NCI-H460 (cell line): ENCODE measurements at regions not wholly inside any gene's neighbourhood (a gene's known extent, or its start where the extent isn't known, plus 50 kb on each side); places are given as distances from the start of the nearest gene placed in this dataset.

ENCODE experiments used
- DNase-seq: peaks from one replicate; pipeline ENCODE4 v3.0.0-alpha.2; 2016; ENCODE audit warnings: low read depth; ENCODE audit errors: extremely low read depth
- small RNA-seq, 2 experiments: library from RNA; depleted of rRNA; stranded (forward); fragments of <200 nt; gene quantifications; one replicate each; pipeline ENCODE3, GENCODE V24; 2014

GRCh38 chr7:10913457-10913856, 60.2 kb upstream of the PHF14 start:
- no peak for DNase-seq

DNA sequence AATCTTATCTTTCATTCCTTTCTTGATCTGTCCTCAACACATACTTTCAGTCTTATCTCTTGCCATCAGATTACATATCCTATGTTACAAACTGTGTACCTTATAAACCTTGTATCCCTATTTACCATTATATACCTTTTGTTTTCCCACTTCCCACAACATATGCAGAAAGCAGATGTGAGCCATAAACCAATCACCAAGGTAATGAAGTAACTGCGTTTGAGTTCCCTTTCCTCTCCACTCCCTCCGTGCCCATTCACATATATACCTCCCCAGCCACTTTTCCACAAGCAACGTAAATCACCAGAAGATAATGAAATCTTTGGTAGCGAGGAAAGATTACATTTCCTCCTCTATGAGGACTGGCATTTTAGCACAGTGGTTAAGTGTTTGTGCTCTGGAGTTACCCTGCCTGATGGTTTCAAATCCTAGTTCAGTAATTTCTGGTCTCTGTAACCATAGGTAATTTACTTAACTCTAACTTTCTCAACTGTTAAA, 55.5 kb upstream of the PHF14 start:
- DNase-seq, result no peak

DNA sequence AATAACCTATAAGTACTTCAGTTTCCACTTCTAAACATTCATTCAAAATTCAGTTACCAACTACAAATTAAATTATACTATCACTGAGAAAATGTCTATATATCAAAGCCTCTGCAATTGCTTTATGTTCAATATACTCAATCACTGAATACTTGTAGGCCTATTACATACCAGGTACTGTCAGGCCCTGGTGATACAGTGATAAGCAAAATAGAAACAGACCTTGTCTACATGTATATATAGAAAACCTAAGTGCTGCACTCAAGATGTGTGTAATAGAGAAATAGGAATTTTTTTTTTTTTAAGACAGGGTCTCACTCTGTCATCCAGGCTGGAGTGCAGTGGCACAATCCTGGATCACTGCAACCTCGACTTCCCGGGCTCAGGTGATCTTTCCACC, 53.7 kb upstream of the PHF14 start:
- no peak for DNase-seq

Small RNA genes lying in the stretch of these regions (small RNA-seq; reads per million reads assigned to genes)
- gene AC004852.1 (0 reads per million in 2 experiments), gene AC009945.1 (0 reads per million in 2 experiments), gene RF00012 (0 to 0.12 reads per million in 2 experiments), gene RF00019 (0 reads per million in 2 experiments)
